ENCODE measurements at regions not wholly inside any gene's neighbourhood (a gene's known extent, or its start where the extent isn't known, plus 50 kb on each side); places are given as distances from the start of the nearest gene placed in this dataset.
"Not testable (repeated sequence)": the region's sequence is repeated elsewhere in the genome, so short reads cannot be mapped to it uniquely, and the experiment has no call there.

GRCh38 chrY:12448561-12448960 is 252.5 kb upstream of the USP9Y start:
- TF ChIP-seq, protein P1, sequence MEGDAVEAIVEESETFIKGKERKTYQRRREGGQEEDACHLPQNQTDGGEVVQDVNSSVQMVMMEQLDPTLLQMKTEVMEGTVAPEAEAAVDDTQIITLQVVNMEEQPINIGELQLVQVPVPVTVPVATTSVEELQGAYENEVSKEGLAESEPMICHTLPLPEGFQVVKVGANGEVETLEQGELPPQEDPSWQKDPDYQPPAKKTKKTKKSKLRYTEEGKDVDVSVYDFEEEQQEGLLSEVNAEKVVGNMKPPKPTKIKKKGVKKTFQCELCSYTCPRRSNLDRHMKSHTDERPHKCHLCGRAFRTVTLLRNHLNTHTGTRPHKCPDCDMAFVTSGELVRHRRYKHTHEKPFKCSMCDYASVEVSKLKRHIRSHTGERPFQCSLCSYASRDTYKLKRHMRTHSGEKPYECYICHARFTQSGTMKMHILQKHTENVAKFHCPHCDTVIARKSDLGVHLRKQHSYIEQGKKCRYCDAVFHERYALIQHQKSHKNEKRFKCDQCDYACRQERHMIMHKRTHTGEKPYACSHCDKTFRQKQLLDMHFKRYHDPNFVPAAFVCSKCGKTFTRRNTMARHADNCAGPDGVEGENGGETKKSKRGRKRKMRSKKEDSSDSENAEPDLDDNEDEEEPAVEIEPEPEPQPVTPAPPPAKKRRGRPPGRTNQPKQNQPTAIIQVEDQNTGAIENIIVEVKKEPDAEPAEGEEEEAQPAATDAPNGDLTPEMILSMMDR (IDR thresholded peaks at IDR 0.05; ENCODE audit: borderline replicate concordance, extremely low read depth, low read length, poor library complexity, severe bottlenecking), result not testable (repeated sequence)
- TF ChIP-seq EZH2 (IDR thresholded peaks at IDR 0.05; ENCODE audit: borderline replicate concordance, low read depth, low read length, severe bottlenecking), result not testable (repeated sequence)
